22Rv1 (cell line): ENCODE measurements at regions not wholly inside any gene's neighbourhood (a gene's known extent, or its start where the extent isn't known, plus 50 kb on each side); places are given as distances from the start of the nearest gene placed in this dataset.

Experiments used
- CTCF ChIP-seq: fragments of 450-650 bp; IDR thresholded peaks from 2 replicates; pipeline ENCODE4 v1.5.1; 2017; ENCODE audit warnings: mild to moderate bottlenecking
- ZFX ChIP-seq: fragments of 450-650 bp; IDR thresholded peaks from 2 replicates; pipeline ENCODE4 v1.6.1; 2017; ENCODE audit warnings: antibody characterized with exemption, borderline replicate concordance

- TF ChIP-seq CTCF (no peak), ZFX (no peak)
Measured at GRCh38 chr5:67294266-67294938, 97.8 kb upstream of the CD180 start.
